ENCODE measurements at regions not wholly inside any gene's neighbourhood (a gene's known extent, or its start where the extent isn't known, plus 50 kb on each side); places are given as distances from the start of the nearest gene placed in this dataset.

DNA sequence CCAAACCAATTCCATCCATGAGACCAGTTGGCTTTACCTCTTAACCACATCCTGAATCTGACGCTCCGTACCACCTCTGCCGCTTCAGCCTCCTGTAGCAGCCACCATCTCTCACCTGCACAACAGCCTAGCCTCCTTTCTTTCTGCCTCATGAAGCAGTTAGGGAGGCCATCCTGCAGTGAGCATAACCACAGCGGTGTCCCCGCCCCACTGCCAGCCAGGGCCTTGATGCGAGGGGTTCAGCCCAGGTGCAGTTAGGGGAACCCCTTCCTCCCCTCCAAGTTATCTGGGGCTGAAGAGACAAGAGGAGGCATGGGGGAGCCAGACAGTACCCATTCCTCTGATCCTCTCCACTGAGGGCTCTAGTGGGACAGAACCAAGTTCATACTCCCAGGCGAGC, 167.0 kb downstream of the C5orf15 start:
- H3K9me2 ChIP-seq (replicated peaks; ENCODE audit: low read length): no peaks in the 10 kb centered on the region
- no peaks in the 10 kb centered on the region for H3K4me1 ChIP-seq (ENCODE audit: insufficient read depth, low read length)
- H3K27ac ChIP-seq (ENCODE audit: low read length): no peak overlapping the region
- H3K4me2 ChIP-seq (ENCODE audit: low read length): no peak overlapping the region
- DNase-seq: no peak
- no TSS peak for BruUV-seq (replicated peaks)
- no peaks in the 10 kb centered on the region for H3K36me3 ChIP-seq (ENCODE audit: low read depth, low read length)
- H3K9ac ChIP-seq (ENCODE audit: low read length): no peak overlapping the region
- no peak overlapping the region for H2AFZ ChIP-seq (ENCODE audit: low read length)
- TF ChIP-seq EZH2 (IDR thresholded peaks at IDR 0.05; ENCODE audit: low read length, unreplicated experiment) (no peak), CTCF (conservative IDR thresholded peaks at IDR 0.05; ENCODE audit: low read depth, low read length) (no peak), EZH2phosphoT487 (IDR thresholded peaks at IDR 0.05; ENCODE audit: borderline replicate concordance, low read length) (no peak)
- H3K79me2 ChIP-seq (ENCODE audit: low read length): no peaks in the 10 kb centered on the region
- intact Hi-C loops (cut with micrococcal nuclease): no loop called here
- H3K27me3 ChIP-seq (ENCODE audit: low read length): no peaks in the 10 kb centered on the region
- no peak overlapping the region for H3K4me3 ChIP-seq (ENCODE audit: low read length)
- CTCF ChIA-PET: no interaction called here
- POLR2A ChIA-PET (ENCODE audit: unreplicated experiment): no interaction called here
- H3K9me3 ChIP-seq (ENCODE audit: low read length): no peaks in the 10 kb centered on the region
- no peak for ATAC-seq
- H3F3A ChIP-seq (ENCODE audit: low read length, unreplicated experiment): no peaks in the 10 kb centered on the region
- no peaks in the 10 kb centered on the region for H4K20me1 ChIP-seq (ENCODE audit: low read length)

- Histone ChIP-seq H3K27ac (ENCODE audit: low read length) (no peak overlapping the region), H3F3A (ENCODE audit: low read length, unreplicated experiment) (no peaks in the 10 kb centered on the region), H3K9ac (ENCODE audit: low read length) (no peak overlapping the region), H3K4me2 (ENCODE audit: low read length) (no peak overlapping the region), H2AFZ (ENCODE audit: low read length) (no peak overlapping the region), H3K4me3 (ENCODE audit: low read length) (no peak overlapping the region), H3K79me2 (ENCODE audit: low read length) (no peaks in the 10 kb centered on the region), H3K4me1 (ENCODE audit: insufficient read depth, low read length) (no peaks in the 10 kb centered on the region), H3K27me3 (ENCODE audit: low read length) (no peaks in the 10 kb centered on the region), H3K9me2 (replicated peaks; ENCODE audit: low read length) (no peaks in the 10 kb centered on the region), H3K9me3 (ENCODE audit: low read length) (no peaks in the 10 kb centered on the region), H3K36me3 (ENCODE audit: low read depth, low read length) (no peaks in the 10 kb centered on the region), H4K20me1 (ENCODE audit: low read length) (no peaks in the 10 kb centered on the region)
- BruUV-seq (replicated peaks): no TSS peak
- POLR2A ChIA-PET (ENCODE audit: unreplicated experiment): no interaction called here
- DNase-seq (no peak), ATAC-seq (no peak)
- intact Hi-C loops (cut with micrococcal nuclease): no loop called here
- CTCF ChIA-PET: no interaction called here
- no peak for TF ChIP-seq EZH2 (IDR thresholded peaks at IDR 0.05; ENCODE audit: low read length, unreplicated experiment)
- TF ChIP-seq CTCF (conservative IDR thresholded peaks at IDR 0.05; ENCODE audit: low read depth, low read length): no peak
- TF ChIP-seq EZH2phosphoT487 (IDR thresholded peaks at IDR 0.05; ENCODE audit: borderline replicate concordance, low read length): no peak
These were observed 168.7 kb downstream of the C5orf15 start for GRCh38 chr5:133799571-133800237.

- Histone ChIP-seq H3K27me3 (ENCODE audit: low read length) (no peaks in the 10 kb centered on the region), H3K4me1 (ENCODE audit: insufficient read depth, low read length) (no peaks in the 10 kb centered on the region), H2AFZ (ENCODE audit: low read length) (no peak overlapping the region), H3K27ac (ENCODE audit: low read length) (no peak overlapping the region), H3F3A (ENCODE audit: low read length, unreplicated experiment) (no peaks in the 10 kb centered on the region), H3K9me3 (ENCODE audit: low read length) (no peaks in the 10 kb centered on the region), H3K36me3 (ENCODE audit: low read depth, low read length) (no peaks in the 10 kb centered on the region), H4K20me1 (ENCODE audit: low read length) (no peaks in the 10 kb centered on the region), H3K9ac (ENCODE audit: low read length) (no peak overlapping the region), H3K4me2 (ENCODE audit: low read length) (no peak overlapping the region), H3K4me3 (ENCODE audit: low read length) (no peak overlapping the region), H3K9me2 (replicated peaks; ENCODE audit: low read length) (no peaks in the 10 kb centered on the region), H3K79me2 (ENCODE audit: low read length) (no peaks in the 10 kb centered on the region)
- no TSS peak for BruUV-seq (replicated peaks)
- ChIA-PET CTCF (no interaction called here), POLR2A (ENCODE audit: unreplicated experiment) (no interaction called here)
- intact Hi-C loops (cut with micrococcal nuclease): no loop called here
- DNase-seq (no peak), ATAC-seq (no peak)
- no peak for TF ChIP-seq EZH2 (IDR thresholded peaks at IDR 0.05; ENCODE audit: low read length, unreplicated experiment)
- no peak for TF ChIP-seq EZH2phosphoT487 (IDR thresholded peaks at IDR 0.05; ENCODE audit: borderline replicate concordance, low read length)
- TF ChIP-seq CTCF (conservative IDR thresholded peaks at IDR 0.05; ENCODE audit: low read depth, low read length): no peak
These were observed 171.3 kb downstream of the C5orf15 start for GRCh38 chr5:133797167-133797566.

Measured in PC-3 (cell line).